Astrocyte of the hippocampus (primary cell): ENCODE measurements at regions not wholly inside any gene's neighbourhood (a gene's known extent, or its start where the extent isn't known, plus 50 kb on each side); places are given as distances from the start of the nearest gene placed in this dataset.
"Not testable (repeated sequence)": the region's sequence is repeated elsewhere in the genome, so short reads cannot be mapped to it uniquely, and the experiment has no call there.

Source experiments
- DNase-seq: peaks from one replicate; pipeline ENCODE4 v3.0.0; 2011; ENCODE audit warnings: low read depth, low spot score

- DNase-seq, result no peak
These were observed 116.7 kb downstream of the SOX4 start for GRCh38 chr6:21710216-21710615.

GRCh38 chr6:21710908-21711627, 117.5 kb downstream of the SOX4 start:
- DNase-seq, result no peak

- DNase-seq, result no peak
These were observed 118.7 kb downstream of the SOX4 start for GRCh38 chr6:21712213-21712612.

- no peak for DNase-seq
These were observed 119.9 kb downstream of the SOX4 start for GRCh38 chr6:21713481-21713880.

- no peak for DNase-seq
These were observed 121.6 kb downstream of the SOX4 start for GRCh38 chr6:21715180-21715579.

GRCh38 chr6:21722510-21722909, 129.0 kb downstream of the SOX4 start:
- DNase-seq, result no peak

- DNase-seq, result no peak
These were observed 133.1 kb downstream of the SOX4 start for GRCh38 chr6:21726676-21727075.

- DNase-seq, result no peak
These were observed 134.6 kb downstream of the SOX4 start for GRCh38 chr6:21728141-21728540.

- DNase-seq, result peak; percentile 47
These were observed 135.9 kb downstream of the SOX4 start for GRCh38 chr6:21729431-21729830.

- no peak for DNase-seq
These were observed 137.0 kb downstream of the SOX4 start for GRCh38 chr6:21730533-21730932.

- peak; percentile 94 for DNase-seq
These were observed 138.0 kb downstream of the SOX4 start for GRCh38 chr6:21731411-21732031.

- not testable (repeated sequence) for DNase-seq
These were observed 138.6 kb downstream of the SOX4 start for GRCh38 chr6:21732032-21732730.

GRCh38 chr6:21732731-21733130, 139.2 kb downstream of the SOX4 start:
- peak; percentile 53 for DNase-seq

- DNase-seq, result peak; percentile 51
These were observed 139.8 kb downstream of the SOX4 start for GRCh38 chr6:21733311-21733710.

- DNase-seq, result no peak
These were observed 140.7 kb downstream of the SOX4 start for GRCh38 chr6:21734204-21734603.

GRCh38 chr6:21738180-21739094, 144.9 kb downstream of the SOX4 start:
- no peak for DNase-seq

- no peak for DNase-seq
These were observed 145.7 kb downstream of the SOX4 start for GRCh38 chr6:21739241-21739640.

- DNase-seq, result no peak
These were observed 146.3 kb downstream of the SOX4 start for GRCh38 chr6:21739838-21740237.

GRCh38 chr6:21740376-21741124, 147.0 kb downstream of the SOX4 start:
- peak; percentile 54 for DNase-seq

GRCh38 chr6:21741221-21742109, 147.9 kb downstream of the SOX4 start:
- no peak for DNase-seq
